Femur (tissue), 1 donor: ENCODE measurements at regions not wholly inside any gene's neighbourhood (a gene's known extent, or its start where the extent isn't known, plus 50 kb on each side); places are given as distances from the start of the nearest gene placed in this dataset.

Experiments
- DNase-seq: peaks from one replicate; pipeline ENCODE4 v3.0.0-alpha.2; 2017

DNA sequence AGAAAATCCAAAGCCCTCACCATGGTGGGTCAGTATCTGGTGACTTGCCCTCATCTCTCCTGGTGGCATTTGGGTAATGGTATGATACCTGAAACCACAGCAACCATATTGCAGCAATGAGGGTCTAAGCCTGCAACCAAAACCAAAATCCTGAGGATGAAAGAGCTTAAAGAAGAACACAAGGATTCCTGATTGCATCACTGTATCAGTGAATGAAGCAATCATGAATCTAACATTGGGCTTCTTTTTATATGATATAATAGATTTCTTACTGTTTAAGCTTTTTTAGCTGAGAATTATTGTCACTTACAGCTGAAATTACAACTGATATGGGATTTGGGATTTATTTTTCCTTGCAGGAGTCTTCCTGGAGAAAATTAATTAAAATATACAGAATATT is 269.9 kb downstream of the MEF2C start:
- no peak for DNase-seq

DNA sequence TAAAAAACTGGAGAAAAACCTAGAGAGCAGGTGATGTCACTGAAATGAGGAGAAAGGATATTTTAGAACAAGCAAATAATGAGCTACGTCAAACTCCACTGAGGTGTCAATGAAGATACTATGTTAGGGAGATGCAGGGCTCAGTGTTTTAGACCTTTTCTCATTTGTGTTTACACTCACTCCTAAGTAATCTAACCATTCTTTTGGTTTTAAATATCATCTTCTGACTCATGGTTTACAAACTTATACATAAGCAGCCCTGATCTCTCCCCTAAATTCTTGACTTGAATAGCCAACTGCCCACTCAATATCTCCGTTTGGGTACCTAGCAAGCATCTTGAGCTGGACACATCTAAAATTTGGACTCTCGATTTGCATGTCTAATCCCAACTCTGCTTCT is 272.4 kb downstream of the MEF2C start:
- no peak for DNase-seq

DNA sequence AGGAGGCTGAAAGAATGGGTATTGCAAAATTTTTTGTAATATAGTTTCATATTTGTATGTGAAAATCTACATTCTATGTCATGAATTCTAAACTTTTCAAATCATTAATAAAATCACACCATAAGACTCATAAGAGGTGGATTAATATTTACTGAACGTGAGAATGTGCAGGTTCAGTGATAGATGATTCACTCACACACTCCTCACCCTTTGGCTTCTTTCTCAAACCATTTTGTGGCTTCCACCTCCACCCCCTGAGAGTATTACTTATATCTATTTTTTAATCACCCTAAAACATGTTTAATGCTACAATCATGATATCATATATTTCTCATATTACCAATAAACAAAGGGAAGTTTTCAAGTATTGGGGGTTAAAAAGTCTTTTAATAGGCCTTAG is 275.5 kb downstream of the MEF2C start:
- DNase-seq = no peak

DNA sequence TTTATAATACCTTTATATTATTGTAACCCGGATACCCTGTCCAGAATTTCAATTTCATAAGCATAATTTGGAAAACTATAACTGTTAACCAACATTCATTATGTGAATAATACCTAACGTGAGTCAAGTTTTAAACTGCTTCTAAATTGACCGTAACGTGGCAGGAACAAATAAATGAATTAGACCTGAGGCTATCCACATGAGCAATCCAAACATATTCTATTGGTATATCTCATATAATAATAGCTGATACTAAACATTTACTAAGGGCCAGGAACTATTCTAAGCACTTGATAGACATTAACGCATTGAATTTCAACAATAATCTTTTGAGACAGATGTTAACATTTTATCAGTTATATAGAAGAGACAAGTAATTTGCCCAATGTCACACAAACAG is 276.4 kb downstream of the MEF2C start:
- DNase-seq = no peak

DNA sequence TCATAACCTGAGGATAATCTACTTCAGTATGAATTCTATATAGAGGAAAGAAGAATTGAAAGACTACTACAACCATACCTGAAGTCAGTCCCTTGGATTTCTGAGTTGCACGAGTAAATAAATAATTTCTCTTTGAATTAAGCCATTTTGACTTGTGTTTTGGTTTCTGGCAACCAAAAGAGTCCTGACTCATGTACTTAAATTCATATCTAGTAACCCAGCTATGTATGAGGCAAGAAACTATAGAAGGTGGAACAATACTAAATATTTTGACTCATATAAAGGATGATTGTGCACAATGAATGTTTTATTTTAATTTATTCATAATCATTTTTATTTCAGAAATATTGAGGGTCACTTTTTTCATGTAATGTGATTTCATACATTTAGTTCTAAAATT is 276.8 kb downstream of the MEF2C start:
- no peak for DNase-seq

DNA sequence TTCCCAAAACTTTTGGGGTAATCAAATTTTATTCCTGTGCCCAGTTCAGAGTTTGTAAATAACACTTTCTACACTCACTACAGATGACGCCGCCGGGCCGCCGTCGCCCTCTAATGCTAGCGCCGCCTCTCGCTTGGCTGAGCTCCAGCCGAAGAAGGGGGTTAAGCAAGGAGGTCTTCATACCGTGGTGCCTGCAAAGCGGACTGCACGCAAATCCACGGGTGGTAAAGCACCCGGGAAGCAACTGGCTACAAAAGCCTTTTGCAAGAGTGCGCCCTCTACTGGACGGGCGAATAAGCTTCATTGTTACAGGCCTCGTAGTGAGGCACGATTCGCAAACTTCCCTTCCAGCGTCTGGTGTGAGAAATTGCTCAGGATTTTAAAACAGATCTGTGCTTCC is 280.4 kb downstream of the MEF2C start:
- no peak for DNase-seq

DNA sequence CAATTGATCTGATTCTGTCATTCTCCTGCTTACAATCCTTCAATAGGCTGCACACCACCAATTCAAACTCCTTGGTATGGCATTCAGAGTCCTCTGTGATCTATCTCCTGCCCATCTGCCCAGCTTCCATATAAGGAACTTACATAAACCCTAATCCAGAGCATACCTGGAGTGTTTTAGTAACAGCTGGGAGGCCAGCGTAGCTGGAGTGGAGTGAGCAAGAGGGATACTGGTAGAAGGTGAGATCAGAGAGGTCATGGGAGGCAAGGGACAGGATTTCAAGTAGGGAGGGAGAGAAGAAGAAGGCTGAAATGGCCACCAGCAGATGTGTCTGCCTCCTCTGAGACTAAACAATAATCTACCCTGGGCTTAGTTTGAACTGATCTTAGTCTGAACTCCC is 288.5 kb downstream of the MEF2C start:
- no peak for DNase-seq

DNA sequence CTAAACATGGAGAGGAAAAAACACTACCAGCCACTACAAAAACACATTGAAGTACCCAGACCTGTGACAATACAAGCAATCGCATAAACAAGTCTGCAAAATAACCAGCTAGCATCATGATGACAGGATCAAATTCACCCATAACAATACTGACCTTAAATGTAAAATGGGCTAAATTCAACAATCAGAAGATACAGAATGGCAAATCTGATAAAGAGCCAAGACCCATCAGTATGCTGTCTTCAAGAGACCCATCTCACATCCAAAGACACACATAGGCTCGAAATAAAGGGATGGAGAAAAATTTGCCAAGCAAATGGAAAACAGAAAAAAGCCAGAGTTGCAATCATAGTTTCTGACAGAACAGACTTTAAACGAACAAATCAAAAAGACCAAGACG is 294.4 kb downstream of the MEF2C start:
- DNase-seq = no peak

DNA sequence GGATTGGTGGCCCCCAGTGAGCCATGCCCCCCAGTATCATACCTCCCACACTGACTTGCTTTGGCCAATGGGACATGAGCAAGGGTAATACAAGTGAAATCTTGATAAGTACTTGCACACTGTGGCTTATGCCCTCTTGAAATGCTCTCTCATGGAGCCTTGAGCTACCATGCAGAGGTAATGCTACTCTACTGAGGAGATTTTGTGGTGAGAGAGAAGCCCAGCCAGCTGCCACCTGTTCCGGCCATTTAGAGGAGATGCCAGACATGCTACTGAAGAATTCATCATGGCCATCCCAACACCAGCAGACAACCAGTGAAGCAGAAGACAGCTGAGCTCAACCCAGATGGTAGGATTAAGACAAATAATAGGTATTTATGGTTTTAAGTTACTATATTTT is 299.5 kb downstream of the MEF2C start:
- no peak for DNase-seq

DNA sequence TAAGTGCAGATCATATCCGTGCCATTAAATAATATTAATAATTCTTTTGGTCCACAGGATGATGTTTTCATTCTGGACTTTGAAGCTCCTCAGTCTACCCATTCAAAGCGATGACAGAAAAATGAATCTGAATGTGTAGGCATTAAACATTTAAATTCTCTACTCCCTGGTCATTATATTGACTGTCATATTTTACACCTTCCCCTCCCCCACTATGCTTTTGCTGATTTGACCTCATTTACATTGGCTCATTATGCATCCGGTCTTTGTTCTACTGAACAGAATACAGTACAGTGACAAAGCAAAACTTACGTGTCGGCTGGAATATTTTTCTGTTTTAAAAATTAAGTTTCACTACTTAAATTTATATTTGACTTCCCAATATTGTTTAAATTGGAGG is 289.7 kb upstream of the TMEM161B start:
- no peak for DNase-seq

DNA sequence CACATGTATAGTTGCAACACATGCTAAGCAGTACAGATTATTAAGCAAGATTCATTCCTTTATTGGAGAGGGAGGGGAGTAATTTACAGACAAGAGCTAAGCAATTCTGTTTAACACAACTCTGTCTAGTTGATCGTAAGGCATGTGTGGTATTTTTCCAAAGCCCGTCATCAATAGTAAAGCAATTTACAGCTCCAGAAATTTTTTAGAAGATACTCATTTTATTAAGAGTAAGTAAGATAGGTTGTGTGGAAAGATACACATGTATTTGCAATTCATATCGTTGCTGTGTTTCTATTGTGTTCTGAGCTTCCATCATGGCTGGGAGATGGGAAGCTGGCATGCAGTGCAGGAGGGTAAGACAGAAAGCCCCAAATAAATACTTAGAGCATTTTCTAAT is 289.2 kb upstream of the TMEM161B start:
- DNase-seq = no peak

DNA sequence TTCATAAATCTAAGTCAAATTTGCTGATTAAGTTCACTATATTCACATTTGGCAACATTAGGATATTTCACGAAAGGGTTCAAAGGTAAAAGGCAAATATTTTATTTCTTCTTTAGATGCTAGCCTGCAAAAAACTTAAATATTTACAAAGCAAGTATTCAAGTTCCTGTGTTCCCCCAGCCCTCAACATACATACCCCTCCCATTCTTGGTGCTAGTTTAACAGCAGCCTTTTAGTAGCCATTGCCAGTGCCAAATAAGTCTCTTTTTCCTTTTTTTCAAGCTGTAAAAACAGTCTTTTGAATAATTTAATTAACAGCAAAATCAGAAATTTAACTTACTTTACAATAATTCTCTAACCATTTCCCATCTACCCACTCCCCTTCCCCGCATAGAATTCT is 288.5 kb upstream of the TMEM161B start:
- DNase-seq = no peak

DNA sequence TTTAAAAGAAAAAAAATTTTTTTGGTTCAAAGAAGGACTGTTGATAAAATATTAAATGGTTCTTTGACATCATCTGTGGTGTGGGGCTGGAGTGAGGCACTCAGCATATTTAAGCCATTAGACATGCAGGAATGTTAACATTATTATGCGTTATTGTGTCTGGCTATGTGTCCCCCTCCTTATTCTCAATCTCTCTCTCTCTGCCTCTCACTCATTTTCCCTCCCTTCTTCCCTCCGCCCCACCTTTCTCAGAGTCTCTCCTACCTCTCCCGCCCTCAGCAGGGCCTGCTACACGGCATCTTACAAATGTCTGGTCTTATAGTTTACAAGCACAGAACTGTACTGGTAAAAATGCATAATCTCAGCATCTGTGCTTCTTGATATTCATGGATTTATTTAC is 287.8 kb upstream of the TMEM161B start:
- DNase-seq = no peak

DNA sequence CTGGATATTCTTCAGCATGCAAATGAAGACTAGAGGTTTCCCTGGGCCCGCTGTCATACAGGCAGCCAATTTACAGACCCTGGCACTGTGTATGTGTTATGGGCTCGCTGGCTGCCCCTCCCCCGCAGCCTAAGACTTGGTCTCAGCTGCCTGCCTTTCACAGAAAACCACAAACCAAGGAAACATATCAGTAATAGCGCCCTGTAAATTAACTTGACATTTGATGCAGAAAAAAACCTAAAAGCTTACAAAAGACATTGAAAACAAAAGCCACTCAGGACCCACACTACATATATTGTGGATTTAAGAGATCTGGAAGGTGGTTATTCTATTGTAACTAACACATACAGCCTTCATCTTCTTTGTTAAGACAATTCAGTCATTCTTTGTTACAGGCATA is 287.0 kb upstream of the TMEM161B start:
- DNase-seq = peak; percentile 19

DNA sequence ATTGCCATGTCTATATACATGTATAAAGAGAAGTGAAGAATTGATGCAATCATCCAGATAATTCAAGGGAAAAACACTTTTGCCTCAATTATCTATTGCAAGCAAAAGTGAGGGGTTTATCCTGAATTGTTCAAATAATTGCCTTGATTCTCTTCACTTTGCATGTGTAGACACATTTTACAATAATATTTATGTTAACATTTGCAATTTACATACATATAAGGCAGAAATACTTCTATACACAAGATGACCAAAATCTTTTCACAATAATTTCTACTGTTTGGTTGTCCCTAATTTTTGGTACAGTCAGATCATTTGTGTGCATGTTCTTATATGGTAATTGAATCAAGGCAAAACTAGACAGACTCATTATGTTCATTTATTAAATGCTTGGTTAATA is 285.3 kb upstream of the TMEM161B start:
- DNase-seq = no peak

DNA sequence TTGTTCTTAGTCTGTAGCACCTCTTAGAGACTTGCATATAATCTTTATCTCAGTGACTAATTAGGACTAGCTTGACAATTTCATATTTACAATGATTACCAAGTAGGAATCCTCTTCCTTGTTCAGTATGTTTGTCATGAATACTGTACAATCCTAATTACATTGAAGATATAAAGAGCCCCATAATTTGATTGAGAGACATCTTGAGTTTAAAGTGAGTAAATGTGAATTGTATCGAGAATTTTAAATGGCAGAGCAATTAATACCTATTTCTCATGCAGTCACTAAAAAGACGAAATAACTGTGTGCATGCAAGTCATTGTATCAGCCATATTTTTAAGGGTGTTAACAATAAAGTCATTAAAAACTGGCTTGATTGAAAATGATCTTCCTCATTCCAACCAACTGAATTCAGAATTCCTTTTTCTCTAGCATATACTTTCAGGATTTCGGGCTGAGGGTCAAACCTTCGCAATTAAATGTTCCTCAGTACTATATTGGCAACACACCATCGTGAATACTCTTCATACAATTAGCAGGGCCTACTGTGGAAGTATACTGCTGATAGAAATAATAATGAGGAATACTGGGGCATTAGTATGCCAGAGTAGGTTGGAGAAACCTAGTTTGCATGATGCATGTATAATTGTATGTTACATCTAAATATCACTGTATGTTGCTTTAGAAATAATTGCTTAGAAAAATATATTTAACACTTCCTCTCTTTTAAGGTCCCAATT is 284.7 kb upstream of the TMEM161B start:
- no peak for DNase-seq

DNA sequence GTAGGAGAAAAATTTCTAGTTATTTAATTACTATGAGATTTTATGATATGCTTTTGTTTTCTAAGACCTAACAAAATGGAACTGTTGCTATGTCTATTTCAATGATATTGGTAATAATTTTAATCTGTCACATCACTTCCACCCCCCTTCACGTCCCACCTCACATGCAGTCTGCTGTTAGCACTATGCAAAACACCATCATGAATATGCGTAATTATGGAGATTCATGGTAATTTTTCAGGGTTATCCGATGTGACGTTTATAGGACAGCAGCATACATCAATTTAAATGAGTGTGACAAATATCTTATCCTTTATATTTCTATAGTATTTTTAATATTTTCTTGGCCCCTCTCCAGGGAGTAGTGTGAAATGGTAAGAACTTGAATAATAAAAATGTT is 283.8 kb upstream of the TMEM161B start:
- DNase-seq = no peak

DNA sequence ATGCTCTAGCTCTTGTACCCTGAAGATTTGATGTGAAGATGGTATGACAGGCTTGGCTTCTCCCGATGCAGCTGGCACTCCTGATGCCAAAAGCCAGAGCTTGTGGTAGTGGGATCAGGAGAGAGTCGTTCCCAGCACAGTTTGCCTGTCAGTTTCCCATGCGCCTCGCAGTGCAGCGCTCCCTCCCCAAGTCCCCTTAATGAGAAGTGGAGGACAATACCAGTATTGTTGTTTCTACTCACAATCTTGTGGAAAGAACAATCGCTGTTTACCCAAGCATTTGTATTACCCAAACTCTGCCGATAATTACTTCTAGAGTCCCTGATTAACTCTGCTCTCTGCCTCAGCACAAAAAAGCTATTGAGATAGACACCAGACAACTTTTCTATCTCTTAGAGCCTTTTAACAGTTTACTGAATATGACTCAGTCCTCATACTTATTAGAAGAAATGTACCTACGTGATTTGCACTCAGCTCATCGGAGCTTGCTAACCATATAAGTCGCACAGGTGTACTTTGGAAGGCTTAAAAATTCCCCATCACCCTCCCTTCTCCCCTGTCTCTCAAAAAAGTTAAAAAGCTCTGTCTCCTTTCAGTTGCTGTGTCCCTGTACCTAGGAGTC is 283.2 kb upstream of the TMEM161B start:
- DNase-seq = no peak

DNA sequence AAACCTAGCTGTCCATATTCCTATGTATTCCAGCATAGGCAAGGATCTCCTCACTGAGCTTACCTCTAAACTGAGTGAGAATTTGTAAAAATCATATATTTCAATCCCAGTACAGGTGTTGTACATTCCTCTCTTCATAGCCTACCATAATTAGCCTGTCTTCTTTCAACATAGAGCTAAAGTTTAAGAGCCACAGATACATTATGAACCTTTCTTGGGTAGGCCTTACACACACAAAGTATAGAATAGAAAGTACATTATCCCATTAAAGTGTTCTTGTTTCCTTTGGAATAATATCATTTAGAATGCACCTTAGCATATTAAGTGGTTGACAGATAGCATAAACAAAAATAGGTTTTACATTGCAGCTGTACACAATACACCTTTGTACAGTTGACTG is 282.1 kb upstream of the TMEM161B start:
- DNase-seq = no peak

DNA sequence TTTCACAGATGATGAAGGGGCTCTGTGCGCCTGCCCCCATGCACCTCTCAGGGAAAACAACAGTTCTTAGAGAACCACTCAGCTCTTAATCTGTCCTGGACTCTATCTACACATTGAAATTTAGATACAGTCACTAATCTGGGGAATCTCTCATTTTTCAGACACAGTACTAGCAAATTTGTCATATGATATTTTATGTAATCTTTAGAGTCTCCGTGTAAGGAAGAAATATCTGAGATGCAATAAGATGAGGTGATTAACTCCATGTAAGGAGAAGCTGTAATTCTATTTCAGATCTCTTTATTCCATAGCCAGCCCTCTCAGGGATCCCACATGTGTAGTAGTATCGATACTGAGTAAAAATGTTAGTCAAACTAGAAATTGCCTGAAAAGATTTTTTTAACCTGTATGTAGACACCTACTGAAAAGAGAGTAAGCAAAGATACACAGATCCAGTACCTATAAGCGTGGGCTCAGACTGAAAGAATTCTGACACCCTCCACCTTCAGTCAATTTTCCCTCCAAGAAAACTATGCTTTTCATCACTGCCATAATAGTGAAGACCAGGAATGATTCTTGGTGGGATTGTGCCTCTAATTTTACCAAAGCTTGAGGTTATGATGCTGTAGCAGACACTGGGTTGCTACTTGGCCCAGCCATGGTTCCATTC is 279.6 kb upstream of the TMEM161B start:
- no peak for DNase-seq

DNA sequence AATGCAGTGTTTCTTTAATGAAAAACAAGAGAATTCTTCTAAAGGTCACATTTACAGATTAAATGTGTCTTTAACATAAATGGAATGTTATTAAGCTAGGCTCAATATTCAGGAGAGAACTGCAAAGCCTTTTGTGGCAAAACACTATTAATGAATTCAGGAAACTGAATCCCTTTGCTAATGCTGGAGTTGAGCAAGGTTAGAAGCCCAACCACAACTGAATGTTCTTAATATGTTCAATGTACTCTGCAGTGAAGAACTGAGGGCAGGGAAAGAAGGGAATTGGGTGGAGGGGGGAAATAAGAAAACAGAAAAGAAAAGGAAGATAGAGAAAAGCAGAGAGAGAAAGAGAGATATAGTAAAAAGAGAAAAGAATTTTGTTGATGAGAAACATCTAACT is 276.7 kb upstream of the TMEM161B start:
- no peak for DNase-seq

DNA sequence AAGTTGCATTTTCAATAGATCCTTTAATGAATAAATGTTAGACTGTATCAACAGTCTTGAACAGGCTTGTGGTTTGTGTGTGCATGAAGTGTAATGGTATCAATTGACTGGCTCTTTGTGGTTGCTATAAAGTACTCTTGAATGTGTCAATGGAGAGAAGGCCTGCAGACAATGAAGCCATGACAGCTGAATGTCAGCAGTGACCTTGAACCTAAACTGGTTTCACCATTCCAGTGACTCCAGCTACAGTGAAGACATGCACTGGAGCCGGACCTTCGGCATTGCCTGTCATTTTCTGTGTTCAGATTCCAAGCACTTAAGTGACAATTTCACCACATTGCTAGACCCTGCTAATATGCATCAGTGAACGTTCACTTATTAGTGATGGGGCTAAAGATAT is 276.0 kb upstream of the TMEM161B start:
- DNase-seq = no peak

DNA sequence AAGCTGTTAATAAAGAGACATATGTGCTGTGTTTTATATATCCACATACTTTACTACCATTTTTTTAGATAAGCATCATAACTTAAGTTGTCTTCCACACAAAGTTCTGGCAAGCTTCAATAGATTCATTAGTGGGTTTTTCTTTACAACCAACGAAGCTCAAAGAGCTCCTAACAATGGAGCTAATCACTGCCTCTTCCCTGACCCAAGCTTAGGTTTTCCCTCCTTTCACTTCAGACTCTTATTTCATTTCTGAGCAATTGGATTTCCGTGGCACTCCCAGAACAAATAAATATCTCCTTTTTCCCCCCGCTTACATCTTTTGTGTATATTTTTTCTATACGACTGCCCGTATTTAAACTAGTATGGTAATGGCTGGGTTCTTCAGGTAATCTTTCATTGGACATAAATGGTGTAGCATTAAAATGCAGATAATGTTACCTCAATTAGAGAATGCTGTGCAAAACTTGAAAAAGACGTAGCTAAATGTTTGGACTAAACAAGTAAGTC is 275.5 kb upstream of the TMEM161B start:
- DNase-seq = no peak

DNA sequence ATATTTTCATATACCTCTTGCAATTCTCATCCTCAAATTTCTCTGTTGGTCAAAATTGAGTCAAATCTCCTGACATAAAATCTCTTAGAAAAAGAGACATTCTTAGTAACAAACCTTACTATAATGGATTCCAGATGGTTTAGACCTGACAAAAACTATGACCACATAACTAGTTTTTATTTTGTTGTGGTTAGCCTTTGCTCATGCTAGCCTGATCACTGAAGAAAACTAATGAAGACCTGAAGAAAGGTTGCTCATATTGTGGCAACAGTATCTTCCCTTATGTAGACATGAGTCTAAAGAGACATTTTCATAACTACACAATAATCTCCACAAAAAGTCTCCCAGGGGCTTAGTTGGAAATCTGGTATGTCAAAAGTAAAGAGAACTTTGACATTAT is 274.1 kb upstream of the TMEM161B start:
- DNase-seq = no peak
